Muscle layer of colon (tissue), 2 donors: ENCODE measurements at regions not wholly inside any gene's neighbourhood (a gene's known extent, or its start where the extent isn't known, plus 50 kb on each side); places are given as distances from the start of the nearest gene placed in this dataset.
A peak's percentile ranks its signal among the peaks of the same experiment; 100 is the strongest.

Source experiments
- H3K27ac ChIP-seq: one replicate; pipeline ENCODE4 v1.7.0; 2013; ENCODE audit warnings: low read depth, mild to moderate bottlenecking, low read length, moderate library complexity
- H3K27me3 ChIP-seq, 2 donors: one replicate each; pipeline ENCODE4 v1.7.0; 2013; ENCODE audit warnings: low read length in 2 of 2, mild to moderate bottlenecking in 2 of 2; ENCODE audit not compliant: insufficient read depth in 2 of 2, control insufficient read depth in 1 of 2
- H3K36me3 ChIP-seq: one replicate; pipeline ENCODE4 v1.7.0; 2013; ENCODE audit warnings: mild to moderate bottlenecking, low read length; ENCODE audit not compliant: insufficient read depth
- H3K4me1 ChIP-seq: one replicate; pipeline ENCODE4 v1.7.0; 2013; ENCODE audit warnings: mild to moderate bottlenecking, low read length; ENCODE audit not compliant: insufficient read depth
- H3K4me3 ChIP-seq, 2 donors: one replicate each; pipeline ENCODE4 v1.7.0; 2013; ENCODE audit warnings: low read length in 2 of 2, low read depth in 1 of 2, mild to moderate bottlenecking in 1 of 2, moderate library complexity in 1 of 2
- H3K9ac ChIP-seq: one replicate; pipeline ENCODE4 v1.7.0; 2013; ENCODE audit warnings: low read length
- H3K9me3 ChIP-seq: one replicate; pipeline ENCODE4 v1.7.0; 2013; ENCODE audit warnings: mild to moderate bottlenecking, low read length
- donor health status: abdominal sarcoma.
- donor health status: Adenocarcinoma of cecum.

GRCh38 chrX:45842926-45843315 is 642.2 kb upstream of the DIPK2B start:
- Histone ChIP-seq H3K4me1 (no peaks in the 10 kb centered on the region), H3K9me3 (no peaks in the 10 kb centered on the region), H3K27me3 (no peaks in the 10 kb centered on the region), H3K4me3 (no peak overlapping the region), H3K27ac (no peak overlapping the region), H3K36me3 (no peaks in the 10 kb centered on the region), H3K9ac (no peak overlapping the region)

DNA sequence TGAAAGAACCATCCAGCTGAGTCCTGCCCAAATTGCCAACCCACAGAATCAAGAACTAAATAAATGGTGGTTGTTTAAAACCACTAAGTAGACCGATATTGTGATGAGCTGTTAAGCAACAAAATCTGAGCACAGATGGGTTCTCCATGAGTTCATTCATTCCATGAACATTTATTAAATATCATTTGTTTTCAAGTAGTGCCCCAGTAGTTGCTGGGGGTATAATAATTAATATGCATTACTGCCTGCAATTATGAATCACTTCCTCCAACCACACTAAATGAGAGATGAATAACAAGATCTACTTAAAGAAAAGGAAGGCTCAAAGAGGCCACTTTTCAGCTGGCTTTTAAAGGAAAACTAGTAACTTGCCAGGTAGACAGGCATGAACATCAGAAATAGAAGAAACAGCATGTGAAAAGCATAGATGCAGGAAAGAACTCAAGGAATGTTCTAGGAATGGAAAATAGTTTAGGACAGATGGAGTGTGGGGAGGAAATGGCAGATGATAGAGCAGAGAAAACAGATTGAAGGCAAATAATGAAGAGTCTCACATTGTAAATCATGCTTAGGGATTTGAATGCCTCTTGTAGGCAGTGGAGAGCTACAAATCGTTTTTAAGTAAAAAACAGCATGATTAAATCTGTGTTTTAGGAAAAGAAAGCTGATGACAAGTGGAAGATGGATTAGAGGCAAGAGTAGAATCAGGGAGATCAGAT is 641.7 kb upstream of the DIPK2B start:
- H3K9me3 ChIP-seq = no peaks in the 10 kb centered on the region
- H3K4me3 ChIP-seq = no peak overlapping the region
- H3K27me3 ChIP-seq = no peaks in the 10 kb centered on the region
- no peak overlapping the region for H3K27ac ChIP-seq
- H3K4me1 ChIP-seq = no peaks in the 10 kb centered on the region
- no peak overlapping the region for H3K9ac ChIP-seq
- no peaks in the 10 kb centered on the region for H3K36me3 ChIP-seq

DNA sequence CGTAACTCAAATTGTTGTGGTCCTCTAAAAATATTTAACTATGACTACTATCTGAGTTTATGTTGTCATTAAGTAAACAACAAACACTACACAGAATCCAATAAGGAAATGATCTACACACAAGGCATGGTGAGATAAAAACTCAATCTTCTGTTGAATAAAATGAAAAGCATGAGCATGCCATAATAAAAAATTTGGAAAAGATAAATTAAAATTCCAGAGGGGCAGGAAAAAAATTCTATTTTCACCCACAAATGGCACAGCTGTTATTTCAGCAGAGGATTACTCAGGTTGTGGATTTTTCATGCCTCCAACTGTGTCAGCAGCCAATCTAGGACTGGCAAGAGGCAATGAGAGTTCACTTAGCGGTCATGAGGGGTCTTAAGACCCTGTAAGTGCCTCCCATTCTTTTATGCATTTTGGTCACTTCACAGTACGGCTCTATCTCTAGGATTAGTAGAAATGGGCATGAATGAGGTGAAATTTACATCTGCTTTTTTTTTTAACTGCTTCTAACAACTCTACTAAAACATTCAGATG is 639.8 kb upstream of the DIPK2B start:
- Histone ChIP-seq H3K27ac (no peak overlapping the region), H3K9ac (no peak overlapping the region), H3K27me3 (no peaks in the 10 kb centered on the region), H3K9me3 (no peaks in the 10 kb centered on the region), H3K4me3 (no peak overlapping the region), H3K4me1 (no peaks in the 10 kb centered on the region), H3K36me3 (no peaks in the 10 kb centered on the region)

GRCh38 chrX:45830343-45830742 is 629.7 kb upstream of the DIPK2B start:
- Histone ChIP-seq H3K27me3 (no peaks in the 10 kb centered on the region), H3K9ac (no peak overlapping the region), H3K4me1 (no peaks in the 10 kb centered on the region), H3K4me3 (no peak overlapping the region), H3K27ac (no peak overlapping the region), H3K9me3 (no peaks in the 10 kb centered on the region), H3K36me3 (no peaks in the 10 kb centered on the region)

- Histone ChIP-seq H3K4me1 (no peaks in the 10 kb centered on the region), H3K27me3 (no peaks in the 10 kb centered on the region), H3K36me3 (no peaks in the 10 kb centered on the region), H3K9ac (no peak overlapping the region), H3K9me3 (no peaks in the 10 kb centered on the region), H3K4me3 (no peak overlapping the region), H3K27ac (no peak overlapping the region)
Measured at GRCh38 chrX:45824471-45824870, 623.8 kb upstream of the DIPK2B start.

DNA sequence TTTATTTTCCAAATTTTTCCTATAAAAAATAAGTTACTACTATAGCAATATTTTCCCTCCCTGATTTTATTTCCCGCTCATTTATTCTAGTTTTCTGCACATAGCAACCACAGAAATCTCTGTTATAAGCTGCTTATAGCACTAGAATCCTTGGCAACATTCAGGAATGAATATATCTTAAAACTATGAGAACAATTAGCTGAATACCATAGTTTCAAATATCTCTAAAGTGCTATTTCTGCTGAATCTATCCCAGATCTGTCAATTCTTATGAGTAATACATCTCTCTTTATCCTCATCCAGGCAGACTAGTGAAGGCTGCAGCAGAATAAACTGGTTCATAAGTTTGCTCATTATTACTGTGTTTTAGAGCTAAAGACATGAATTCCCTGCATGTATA is 622.9 kb upstream of the DIPK2B start:
- Histone ChIP-seq H3K27ac (no peak overlapping the region), H3K9ac (no peak overlapping the region), H3K4me1 (no peaks in the 10 kb centered on the region), H3K27me3 (no peaks in the 10 kb centered on the region), H3K36me3 (no peaks in the 10 kb centered on the region), H3K9me3 (no peaks in the 10 kb centered on the region), H3K4me3 (no peak overlapping the region)

DNA sequence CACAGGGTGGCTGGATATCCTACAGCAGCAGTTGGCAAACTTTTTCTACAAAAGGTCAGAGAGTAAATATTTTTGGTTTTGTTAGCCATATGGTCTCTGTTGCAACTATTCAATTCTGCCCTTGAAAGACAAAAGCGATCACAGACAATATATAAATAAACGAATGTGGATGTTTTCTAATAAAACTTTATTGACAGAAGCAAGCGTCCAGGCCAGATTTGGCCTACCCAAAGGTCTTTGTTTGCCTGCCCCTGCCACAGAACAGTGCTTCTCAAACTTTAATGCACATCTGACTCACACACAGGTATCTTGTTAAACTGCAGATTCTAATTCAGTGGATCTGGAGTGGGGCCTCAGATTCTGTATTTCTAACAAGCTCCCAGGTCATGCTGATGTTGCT is 621.4 kb upstream of the DIPK2B start:
- Histone ChIP-seq H3K36me3 (no peaks in the 10 kb centered on the region), H3K27ac (no peak overlapping the region), H3K9ac (no peak overlapping the region), H3K4me3 (no peak overlapping the region), H3K27me3 (no peaks in the 10 kb centered on the region), H3K9me3 (no peaks in the 10 kb centered on the region), H3K4me1 (no peaks in the 10 kb centered on the region)

GRCh38 chrX:45818913-45819312 is 618.2 kb upstream of the DIPK2B start:
- H3K9me3 ChIP-seq = no peaks in the 10 kb centered on the region
- H3K9ac ChIP-seq = no peak overlapping the region
- no peak overlapping the region for H3K27ac ChIP-seq
- no peak overlapping the region for H3K4me3 ChIP-seq
- no peaks in the 10 kb centered on the region for H3K36me3 ChIP-seq
- no peaks in the 10 kb centered on the region for H3K27me3 ChIP-seq
- no peaks in the 10 kb centered on the region for H3K4me1 ChIP-seq

DNA sequence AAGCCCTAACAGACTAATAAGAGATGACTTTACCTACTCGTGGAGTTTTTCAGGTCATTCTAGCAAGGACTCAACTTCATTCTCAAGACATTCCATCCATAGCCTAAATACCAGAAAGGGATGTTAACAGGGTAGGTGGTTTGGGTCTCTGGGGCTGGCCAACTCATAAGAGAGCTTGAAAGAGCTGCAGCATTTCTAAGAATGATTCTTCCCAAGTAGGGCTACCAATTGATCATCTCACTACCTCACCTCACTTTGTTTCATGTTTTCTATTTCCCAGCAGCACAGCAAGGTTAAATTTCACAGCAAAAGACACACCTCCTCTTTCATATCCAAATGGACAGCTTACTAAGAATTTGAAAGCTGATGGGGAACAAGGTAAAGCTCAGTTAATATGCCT is 614.8 kb upstream of the DIPK2B start:
- H3K27ac ChIP-seq = no peak overlapping the region

DNA sequence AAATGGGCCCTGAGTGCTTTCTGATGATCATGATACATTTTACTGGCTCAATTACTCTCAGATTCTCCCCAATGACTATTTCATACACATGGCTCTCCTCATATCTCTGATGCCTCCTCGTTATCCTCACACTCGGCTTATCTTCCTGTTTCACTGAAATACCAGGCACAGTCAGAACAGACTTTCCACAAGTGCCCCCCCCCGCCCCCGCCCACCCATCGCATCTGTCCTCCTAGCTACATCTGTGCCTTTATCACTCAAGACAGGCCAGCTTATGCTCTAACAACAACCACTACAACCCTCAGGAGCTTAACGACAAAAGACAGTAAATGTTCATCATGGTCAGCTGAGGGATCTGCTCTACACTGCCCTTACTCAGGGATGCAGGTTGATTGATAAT is 610.6 kb upstream of the DIPK2B start:
- Histone ChIP-seq H3K9me3 (no peaks in the 10 kb centered on the region), H3K36me3 (no peaks in the 10 kb centered on the region), H3K4me1 (no peaks in the 10 kb centered on the region), H3K27ac (no peak overlapping the region), H3K9ac (no peak overlapping the region), H3K4me3 (no peak overlapping the region), H3K27me3 (no peaks in the 10 kb centered on the region)

More for the DNA sequence above, 614.8 kb upstream of the DIPK2B start:
- H3K36me3 ChIP-seq = no peaks in the 10 kb centered on the region
- H3K4me1 ChIP-seq = no peaks in the 10 kb centered on the region
- no peaks in the 10 kb centered on the region for H3K9me3 ChIP-seq
- no peak overlapping the region for H3K9ac ChIP-seq
- H3K4me3 ChIP-seq = no peak overlapping the region
- H3K27me3 ChIP-seq = no peaks in the 10 kb centered on the region

GRCh38 chrX:45807572-45808425 is 607.1 kb upstream of the DIPK2B start:
- Histone ChIP-seq H3K27me3 (no peaks in the 10 kb centered on the region), H3K27ac (no peak overlapping the region), H3K36me3 (no peaks in the 10 kb centered on the region), H3K9ac (no peak overlapping the region), H3K9me3 (no peaks in the 10 kb centered on the region), H3K4me1 (no peaks in the 10 kb centered on the region), H3K4me3 (peak overlapping the region in 1 of 2 donors; percentile 19)
